MCF 10A (cell line): ENCODE measurements at regions not wholly inside any gene's neighbourhood (a gene's known extent, or its start where the extent isn't known, plus 50 kb on each side); places are given as distances from the start of the nearest gene placed in this dataset.
"Not testable (repeated sequence)": the region's sequence is repeated elsewhere in the genome, so short reads cannot be mapped to it uniquely, and the experiment has no call there.

Source experiments
- BruUV-seq: library from RNA; stranded (reverse); fragments of 400-500 nt; replicated peaks from 2 replicates; lab custom pipeline; 2021; lab: Mats Ljungman, UMichigan
- CTCF ChIA-PET: fragments of 300-600 bp; sonication (Branson Sonifier 250); formaldehyde crosslinking; extraction: SDS; loops from one replicate; lab custom pipeline; 2021; ENCODE audit warnings: antibody characterized with exemption, inconsistent platforms; lab: Yijun Ruan, JAX
- POLR2A ChIA-PET: fragments of 300-600, 350-650 bp; sonication (Branson Sonifier 250); formaldehyde crosslinking; extraction: SDS; loops from one replicate; lab custom pipeline; 2020; ENCODE audit warnings: antibody characterized with exemption, inconsistent platforms; lab: Yijun Ruan, JAX
- DNase-seq: peaks from one replicate; pipeline ENCODE4 v3.0.0-alpha.2; 2018; ENCODE audit not compliant: unreplicated experiment
- H3K27ac Mint-ChIP-seq: one replicate; pipeline ENCODE4 v1.8.0; 2022; ENCODE audit warnings: mild to moderate bottlenecking, low read depth, mixed read lengths; ENCODE audit not compliant: unreplicated experiment
- H3K27me3 Mint-ChIP-seq: one replicate; pipeline ENCODE4 v1.8.0; 2022; ENCODE audit warnings: mixed read lengths; ENCODE audit not compliant: insufficient read depth, unreplicated experiment
- H3K36me3 Mint-ChIP-seq: one replicate; pipeline ENCODE4 v1.8.0; 2022; ENCODE audit warnings: mild to moderate bottlenecking, moderate library complexity, mixed read lengths; ENCODE audit not compliant: insufficient read depth, unreplicated experiment
- H3K4me1 Mint-ChIP-seq: one replicate; pipeline ENCODE4 v1.8.0; 2022; ENCODE audit warnings: mixed read lengths; ENCODE audit not compliant: insufficient read depth, unreplicated experiment
- H3K4me3 Mint-ChIP-seq: one replicate; pipeline ENCODE4 v1.8.0; 2022; ENCODE audit warnings: mild to moderate bottlenecking, moderate library complexity, mixed read lengths; ENCODE audit not compliant: unreplicated experiment
- H3K9me3 Mint-ChIP-seq: one replicate; pipeline ENCODE4 v1.8.0; 2022; ENCODE audit warnings: mixed read lengths; ENCODE audit not compliant: unreplicated experiment
- CTCF ChIP-seq: fragments of 200-600 bp; IDR thresholded peaks from one replicate; pipeline ENCODE4 v1.8.0; 2022; ENCODE audit warnings: antibody characterized with exemption, mild to moderate bottlenecking; ENCODE audit not compliant: unreplicated experiment
- intact Hi-C: fragments of 100-400 bp; cut with micrococcal nuclease; formaldehyde crosslinking; loops from 2 replicates; pipeline ENCODE4 v1.14.1; 2022

- DNase-seq, result no peak
- H3K4me3 Mint-ChIP-seq, result no peak overlapping the region
- H3K27me3 Mint-ChIP-seq, result peaks cover 14% of the 10 kb centered on the region
- H3K9me3 Mint-ChIP-seq, result no peaks in the 10 kb centered on the region
- ChIA-PET POLR2A (no interaction called here), CTCF (interaction anchor here (0.7 kb wide), 1 partner anchor 697 kb away, joined by 3 read pairs; no protein-coding TSS in a partner anchor)
- H3K36me3 Mint-ChIP-seq, result no peaks in the 10 kb centered on the region
- H3K4me1 Mint-ChIP-seq, result no peaks in the 10 kb centered on the region
- no peak for TF ChIP-seq CTCF
- BruUV-seq, result no TSS peak
- H3K27ac Mint-ChIP-seq, result no peak overlapping the region
- intact Hi-C loops, result no loop called here
Observed at GRCh38 chr5:52077941-52078815, 694.9 kb downstream of the ISL1 start.

GRCh38 chr5:52102311-52102710 is 685.4 kb upstream of the ITGA1 start:
- H3K27ac Mint-ChIP-seq, POLR2A ChIA-PET, DNase-seq, BruUV-seq, H3K4me3 Mint-ChIP-seq, H3K4me1 Mint-ChIP-seq, H3K9me3 Mint-ChIP-seq, H3K36me3 Mint-ChIP-seq, intact Hi-C loops, CTCF ChIA-PET: not testable (repeated sequence)
- peaks cover 13% of the 10 kb centered on the region for H3K27me3 Mint-ChIP-seq

- ChIA-PET CTCF (no interaction called here), POLR2A (no interaction called here)
- Mint-ChIP-seq H3K27ac (no peak overlapping the region), H3K4me1 (no peaks in the 10 kb centered on the region), H3K4me3 (no peak overlapping the region), H3K27me3 (peaks cover 40% of the 10 kb centered on the region), H3K36me3 (no peaks in the 10 kb centered on the region), H3K9me3 (peaks cover 7% of the 10 kb centered on the region)
- no peak for DNase-seq
- BruUV-seq, result no TSS peak
- TF ChIP-seq CTCF, result no peak
- intact Hi-C loops, result no loop called here
Observed at GRCh38 chr5:52107210-52107905, 680.4 kb upstream of the ITGA1 start.

- CTCF ChIA-PET, result interaction anchor here (0.8 kb wide), 1 partner anchor 583 kb away, joined by 5 read pairs; no protein-coding TSS in a partner anchor
- BruUV-seq, result no TSS peak
- intact Hi-C loops, result no loop called here
Observed at GRCh38 chr5:52119768-52120167, 667.9 kb upstream of the ITGA1 start.

More at GRCh38 chr5:52119768-52120167, 667.9 kb upstream of the ITGA1 start:
- no peaks in the 10 kb centered on the region for H3K9me3 Mint-ChIP-seq
- H3K4me1 Mint-ChIP-seq, result no peaks in the 10 kb centered on the region
- no peak for DNase-seq
- H3K36me3 Mint-ChIP-seq, result no peaks in the 10 kb centered on the region
- H3K4me3 Mint-ChIP-seq, result no peak overlapping the region
- POLR2A ChIA-PET, result no interaction called here
- no peak overlapping the region for H3K27ac Mint-ChIP-seq
- TF ChIP-seq CTCF, result no peak
- H3K27me3 Mint-ChIP-seq, result peaks cover 38% of the 10 kb centered on the region
